ENCODE measurements at regions not wholly inside any gene's neighbourhood (a gene's known extent, or its start where the extent isn't known, plus 50 kb on each side); places are given as distances from the start of the nearest gene placed in this dataset.

DNA sequence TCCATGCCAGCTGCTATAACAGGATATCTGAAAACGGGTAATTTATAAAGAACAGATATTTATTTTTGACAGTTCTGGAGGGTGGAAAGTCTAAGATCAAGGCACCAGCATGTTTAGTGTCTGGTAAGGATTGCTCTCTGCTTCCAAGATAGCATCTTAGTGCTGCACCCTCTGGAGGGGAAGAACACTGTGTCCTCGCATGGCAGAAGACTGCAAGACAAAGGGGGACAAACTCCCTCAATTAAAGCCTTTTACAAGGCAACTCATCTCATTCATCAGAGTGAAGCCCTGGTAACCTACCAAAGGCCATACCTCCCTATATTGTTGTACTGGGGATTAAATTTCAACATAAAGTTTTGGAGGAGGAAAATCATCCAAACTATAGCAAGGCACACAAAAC is 298.9 kb upstream of the EDIL3 start:
- TF ChIP-seq CTCF (IDR thresholded peaks at IDR 0.05) (no peak), EP300 (IDR thresholded peaks at IDR 0.05) (no peak), POLR2A (IDR thresholded peaks at IDR 0.05; ENCODE audit: low read depth) (no peak), POLR2AphosphoS5 (IDR thresholded peaks at IDR 0.05) (no peak)

Measured in esophagus muscularis mucosa (tissue), 4 donors.